IPS-15b (cell line): ENCODE measurements at regions not wholly inside any gene's neighbourhood (a gene's known extent, or its start where the extent isn't known, plus 50 kb on each side); places are given as distances from the start of the nearest gene placed in this dataset.
"Not testable (repeated sequence)": the region's sequence is repeated elsewhere in the genome, so short reads cannot be mapped to it uniquely, and the experiment has no call there.

Experiments
- H3K27me3 ChIP-seq: one replicate; pipeline ENCODE4 v1.6.1; 2013; ENCODE audit warnings: low read length; ENCODE audit not compliant: control insufficient read depth, insufficient read depth
- H3K36me3 ChIP-seq: one replicate; pipeline ENCODE4 v1.6.1; 2013; ENCODE audit warnings: low read length; ENCODE audit not compliant: control insufficient read depth, insufficient read depth
- H3K4me1 ChIP-seq: one replicate; pipeline ENCODE4 v1.6.1; 2013; ENCODE audit warnings: mild to moderate bottlenecking, low read length; ENCODE audit not compliant: control insufficient read depth, insufficient read depth
- H3K4me3 ChIP-seq: one replicate; pipeline ENCODE4 v1.5.1; 2013; ENCODE audit warnings: low read depth, low read length
- H3K9ac ChIP-seq: one replicate; pipeline ENCODE4 v1.6.1; 2013; ENCODE audit warnings: low read depth, mild to moderate bottlenecking, low read length
- H3K9me3 ChIP-seq: one replicate; pipeline ENCODE4 v1.6.1; 2013; ENCODE audit warnings: mild to moderate bottlenecking, low read length; ENCODE audit not compliant: control insufficient read depth, insufficient read depth

- Histone ChIP-seq H3K4me3 (peak overlapping the region; percentile 13), H3K27me3 (peaks cover 2% of the 10 kb centered on the region), H3K36me3 (no peaks in the 10 kb centered on the region), H3K9me3 (peaks cover 6% of the 10 kb centered on the region), H3K9ac (no peak overlapping the region), H3K4me1 (no peaks in the 10 kb centered on the region)
Observed at GRCh38 chrX:56429581-56429980, 133.8 kb upstream of the UBQLN2 start.

DNA sequence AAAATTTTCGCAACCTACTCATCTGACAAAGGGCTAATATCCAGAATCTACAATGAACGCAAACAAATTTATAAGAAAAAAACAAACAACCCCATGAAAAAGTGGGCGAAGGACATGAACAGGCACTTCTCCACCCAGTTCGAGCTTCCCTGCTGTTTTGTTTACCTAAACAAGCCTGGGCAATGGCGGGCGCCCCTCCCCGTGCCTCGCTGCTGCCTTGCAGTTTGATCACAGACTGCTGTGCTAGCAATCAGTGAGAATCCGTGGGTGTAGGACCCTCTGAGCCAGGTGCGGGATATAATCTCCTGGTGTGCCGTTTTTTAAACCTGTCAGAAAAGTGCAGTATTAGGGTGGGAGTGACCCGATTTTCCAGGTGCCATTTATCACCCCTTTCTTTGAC, 111.4 kb upstream of the UBQLN2 start:
- not testable (repeated sequence) for H3K4me1 ChIP-seq, H3K9ac ChIP-seq, H3K27me3 ChIP-seq, H3K36me3 ChIP-seq, H3K9me3 ChIP-seq, H3K4me3 ChIP-seq

GRCh38 chrX:56462389-56462788, 101.0 kb upstream of the UBQLN2 start:
- Histone ChIP-seq H3K4me3 (no peak overlapping the region), H3K4me1 (no peaks in the 10 kb centered on the region), H3K9me3 (no peaks in the 10 kb centered on the region), H3K36me3 (no peaks in the 10 kb centered on the region), H3K27me3 (no peaks in the 10 kb centered on the region), H3K9ac (no peak overlapping the region)

DNA sequence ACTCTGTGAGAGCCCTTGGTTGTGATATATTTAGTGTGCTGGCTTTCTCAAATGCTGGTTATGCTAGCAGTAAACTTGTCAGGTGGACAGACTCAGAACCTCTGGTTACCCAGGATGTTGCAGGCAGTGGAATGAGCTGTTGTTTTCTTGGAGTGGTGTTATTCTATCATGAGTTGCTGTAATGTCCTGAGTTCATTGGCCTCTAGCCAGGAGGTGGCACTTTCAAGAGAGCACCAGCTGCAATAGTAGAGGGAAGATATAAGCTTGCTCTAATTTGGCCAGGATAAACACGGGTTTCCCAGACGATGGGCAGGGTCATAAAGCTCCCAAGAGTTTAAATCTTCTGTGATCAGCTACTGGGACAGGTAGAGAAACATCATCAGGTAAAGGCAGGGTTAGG, 95.0 kb upstream of the UBQLN2 start:
- Histone ChIP-seq H3K4me1 (no peaks in the 10 kb centered on the region), H3K9ac (no peak overlapping the region), H3K36me3 (no peaks in the 10 kb centered on the region), H3K9me3 (no peaks in the 10 kb centered on the region), H3K27me3 (no peaks in the 10 kb centered on the region), H3K4me3 (no peak overlapping the region)

GRCh38 chrX:56494923-56495322, 68.5 kb upstream of the UBQLN2 start:
- H3K9ac ChIP-seq, H3K36me3 ChIP-seq, H3K9me3 ChIP-seq, H3K27me3 ChIP-seq, H3K4me1 ChIP-seq, H3K4me3 ChIP-seq: not testable (repeated sequence)

DNA sequence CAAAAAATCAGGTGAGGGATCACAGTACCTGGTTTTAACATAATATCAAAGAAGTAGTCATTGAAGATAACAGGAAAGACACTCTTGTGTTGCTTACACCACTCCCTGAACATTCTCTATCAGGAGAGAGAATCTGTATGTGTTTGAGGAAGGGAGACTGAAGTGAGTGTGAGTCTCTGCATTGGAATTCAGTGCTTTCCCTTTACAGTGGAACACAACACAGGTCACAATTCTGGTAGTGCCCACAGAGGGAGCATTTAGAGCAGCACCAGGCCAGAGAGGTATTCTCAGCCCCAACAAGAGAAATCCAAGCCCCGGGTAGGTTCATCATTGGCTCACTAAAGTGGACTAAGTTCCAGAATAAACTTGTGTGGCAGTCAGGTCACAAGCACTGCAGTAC, 64.7 kb upstream of the UBQLN2 start:
- Histone ChIP-seq H3K9me3 (no peaks in the 10 kb centered on the region), H3K4me1 (no peaks in the 10 kb centered on the region), H3K4me3 (no peak overlapping the region), H3K36me3 (no peaks in the 10 kb centered on the region), H3K9ac (no peak overlapping the region), H3K27me3 (no peaks in the 10 kb centered on the region)

- Histone ChIP-seq H3K4me3 (no peak overlapping the region), H3K36me3 (no peaks in the 10 kb centered on the region), H3K9me3 (no peaks in the 10 kb centered on the region), H3K4me1 (no peaks in the 10 kb centered on the region), H3K27me3 (no peaks in the 10 kb centered on the region), H3K9ac (no peak overlapping the region)
Observed at GRCh38 chrX:56499372-56499771, 64.1 kb upstream of the UBQLN2 start.

DNA sequence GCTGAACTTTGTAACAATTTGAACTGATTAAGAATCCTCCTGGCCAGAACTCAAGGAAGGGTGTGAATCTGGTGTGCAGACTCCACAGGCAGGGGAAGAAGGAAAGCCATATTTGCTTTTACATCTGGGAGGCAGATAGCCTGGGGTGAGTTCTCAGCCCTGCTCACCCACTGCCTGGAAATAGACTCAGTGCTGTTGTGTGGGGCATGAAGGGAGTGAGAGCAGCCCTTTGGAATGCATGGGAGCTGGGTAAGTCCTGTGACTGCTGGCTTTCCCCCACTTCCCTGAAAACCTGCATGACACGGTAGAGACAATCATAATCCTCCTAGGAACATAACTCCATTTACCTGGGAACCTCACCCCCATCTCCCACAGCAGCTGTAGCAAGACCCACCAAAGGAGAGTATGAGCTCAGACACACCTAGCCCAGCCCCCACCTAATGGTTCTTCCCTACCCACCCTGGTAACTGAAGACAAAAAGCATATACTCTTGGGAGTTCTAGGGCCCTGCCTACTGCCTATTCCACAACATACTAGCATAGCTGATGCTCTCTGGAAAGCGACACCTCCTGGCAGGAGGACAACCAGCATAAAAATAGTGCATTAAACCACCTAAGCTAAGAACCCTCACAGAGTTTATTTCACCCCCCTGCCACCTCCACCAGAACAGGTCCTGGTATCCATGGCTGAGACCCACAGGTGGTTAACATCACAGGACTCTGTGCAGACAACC, 59.3 kb upstream of the UBQLN2 start:
- H3K9me3 ChIP-seq = no peaks in the 10 kb centered on the region
- no peaks in the 10 kb centered on the region for H3K27me3 ChIP-seq
- H3K9ac ChIP-seq = no peak overlapping the region
- no peaks in the 10 kb centered on the region for H3K4me1 ChIP-seq
- H3K36me3 ChIP-seq = no peaks in the 10 kb centered on the region
- H3K4me3 ChIP-seq = no peak overlapping the region

- H3K4me3 ChIP-seq = no peak overlapping the region
- no peaks in the 10 kb centered on the region for H3K4me1 ChIP-seq
- H3K36me3 ChIP-seq = no peaks in the 10 kb centered on the region
- no peaks in the 10 kb centered on the region for H3K27me3 ChIP-seq
- no peaks in the 10 kb centered on the region for H3K9me3 ChIP-seq
- H3K9ac ChIP-seq = no peak overlapping the region
Observed at GRCh38 chrX:56505866-56506265, 57.6 kb upstream of the UBQLN2 start.
